ENCODE measurements at regions not wholly inside any gene's neighbourhood (a gene's known extent, or its start where the extent isn't known, plus 50 kb on each side); places are given as distances from the start of the nearest gene placed in this dataset.
"Not testable (repeated sequence)": the region's sequence is repeated elsewhere in the genome, so short reads cannot be mapped to it uniquely, and the experiment has no call there.

GRCh38 chr9:75273055-75273454 is 184.7 kb downstream of the OSTF1 start:
- POLR2A ChIA-PET; H3K9ac ChIP-seq; CTCF ChIA-PET; H3K4me2 ChIP-seq; H3K36me3 ChIP-seq (replicated peaks in 1 of 2; ENCODE audit: control insufficient read depth in 1 of 2, insufficient read depth in 2 of 2, low read length in 1 of 2); H3K27me3 ChIP-seq (ENCODE audit: insufficient read depth); H3K79me2 ChIP-seq (ENCODE audit: insufficient read depth); H3K9me3 ChIP-seq; H3K27ac ChIP-seq (ENCODE audit: low read depth in 2 of 2, low read length in 1 of 2); H2AFZ ChIP-seq (ENCODE audit: low read depth); H3K4me1 ChIP-seq (ENCODE audit: control insufficient read depth in 1 of 2, insufficient read depth in 2 of 2, low read depth in 1 of 2, low read length in 1 of 2); H3F3A ChIP-seq (replicated peaks; ENCODE audit: insufficient read depth); H3K4me3 ChIP-seq (ENCODE audit: low read depth in 2 of 2, low read length in 1 of 2); DNase-seq; H4K20me1 ChIP-seq (ENCODE audit: insufficient read depth); H3K9me2 ChIP-seq: not testable (repeated sequence)
- 33% methylated on average over 10 of the region's 10 CpGs for WGBS (ENCODE audit: low lambda C conversion rate)

GRCh38 chr9:75274781-75275180 is 186.5 kb downstream of the OSTF1 start:
- Histone ChIP-seq H3K4me3 (ENCODE audit: low read depth in 2 of 2, low read length in 1 of 2) (no peak overlapping the region), H3K27ac (ENCODE audit: low read depth in 2 of 2, low read length in 1 of 2) (no peak overlapping the region), H3K4me2 (no peak overlapping the region), H4K20me1 (ENCODE audit: insufficient read depth) (no peaks in the 10 kb centered on the region), H3K36me3 (replicated peaks in 1 of 2; ENCODE audit: control insufficient read depth in 1 of 2, insufficient read depth in 2 of 2, low read length in 1 of 2) (no peaks in the 10 kb centered on the region), H3K79me2 (ENCODE audit: insufficient read depth) (no peaks in the 10 kb centered on the region), H3K9me3 (no peaks in the 10 kb centered on the region), H3K9ac (no peak overlapping the region), H3K27me3 (ENCODE audit: insufficient read depth) (no peaks in the 10 kb centered on the region), H3K4me1 (ENCODE audit: control insufficient read depth in 1 of 2, insufficient read depth in 2 of 2, low read depth in 1 of 2, low read length in 1 of 2) (no peaks in the 10 kb centered on the region), H3F3A (replicated peaks; ENCODE audit: insufficient read depth) (no peaks in the 10 kb centered on the region), H2AFZ (ENCODE audit: low read depth) (no peak overlapping the region), H3K9me2 (no peaks in the 10 kb centered on the region)
- ChIA-PET POLR2A (no interaction called here), CTCF (no interaction called here)
- no peak for DNase-seq
- TF ChIP-seq FOXJ3 (CRISPR knock-in tag; IDR thresholded peaks at IDR 0.05) (no peak), FOXM1 (IDR thresholded peaks at IDR 0.05; ENCODE audit: low read depth) (no peak), MXI1 (IDR thresholded peaks at IDR 0.05; ENCODE audit: low read depth, low read length) (no peak), JUND (IDR thresholded peaks at IDR 0.05) (no peak), GATA2 (CRISPR knock-in tag; IDR thresholded peaks at IDR 0.05) (no peak), ELF1 (IDR thresholded peaks at IDR 0.05) (no peak), CHD2 (IDR thresholded peaks at IDR 0.05; ENCODE audit: low read length, partially characterized antibody) (no peak), EP300 (IDR thresholded peaks at IDR 0.05; ENCODE audit: borderline replicate concordance in 1 of 2, low read depth in 1 of 2, low read length in 1 of 2) (no peak), EZH2phosphoT487 (IDR thresholded peaks at IDR 0.05; ENCODE audit: borderline replicate concordance, low read depth) (no peak), RAD21 (IDR thresholded peaks at IDR 0.05; ENCODE audit: low read length) (no peak), YY1 (IDR thresholded peaks at IDR 0.05; ENCODE audit: low read depth) (no peak), TCF12 (IDR thresholded peaks at IDR 0.05) (no peak), NRF1 (IDR thresholded peaks at IDR 0.05; ENCODE audit: low read depth, low read length) (no peak), FOSL2 (IDR thresholded peaks at IDR 0.05; ENCODE audit: borderline replicate concordance, low read depth) (no peak), NFIC (IDR thresholded peaks at IDR 0.05; ENCODE audit: borderline replicate concordance) (no peak), USF1 (IDR thresholded peaks at IDR 0.05; ENCODE audit: borderline replicate concordance, low read depth) (no peak)
- TF ChIP-seq, protein P1, sequence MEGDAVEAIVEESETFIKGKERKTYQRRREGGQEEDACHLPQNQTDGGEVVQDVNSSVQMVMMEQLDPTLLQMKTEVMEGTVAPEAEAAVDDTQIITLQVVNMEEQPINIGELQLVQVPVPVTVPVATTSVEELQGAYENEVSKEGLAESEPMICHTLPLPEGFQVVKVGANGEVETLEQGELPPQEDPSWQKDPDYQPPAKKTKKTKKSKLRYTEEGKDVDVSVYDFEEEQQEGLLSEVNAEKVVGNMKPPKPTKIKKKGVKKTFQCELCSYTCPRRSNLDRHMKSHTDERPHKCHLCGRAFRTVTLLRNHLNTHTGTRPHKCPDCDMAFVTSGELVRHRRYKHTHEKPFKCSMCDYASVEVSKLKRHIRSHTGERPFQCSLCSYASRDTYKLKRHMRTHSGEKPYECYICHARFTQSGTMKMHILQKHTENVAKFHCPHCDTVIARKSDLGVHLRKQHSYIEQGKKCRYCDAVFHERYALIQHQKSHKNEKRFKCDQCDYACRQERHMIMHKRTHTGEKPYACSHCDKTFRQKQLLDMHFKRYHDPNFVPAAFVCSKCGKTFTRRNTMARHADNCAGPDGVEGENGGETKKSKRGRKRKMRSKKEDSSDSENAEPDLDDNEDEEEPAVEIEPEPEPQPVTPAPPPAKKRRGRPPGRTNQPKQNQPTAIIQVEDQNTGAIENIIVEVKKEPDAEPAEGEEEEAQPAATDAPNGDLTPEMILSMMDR (IDR thresholded peaks at IDR 0.05): no peak
- TF ChIP-seq, protein P2, sequence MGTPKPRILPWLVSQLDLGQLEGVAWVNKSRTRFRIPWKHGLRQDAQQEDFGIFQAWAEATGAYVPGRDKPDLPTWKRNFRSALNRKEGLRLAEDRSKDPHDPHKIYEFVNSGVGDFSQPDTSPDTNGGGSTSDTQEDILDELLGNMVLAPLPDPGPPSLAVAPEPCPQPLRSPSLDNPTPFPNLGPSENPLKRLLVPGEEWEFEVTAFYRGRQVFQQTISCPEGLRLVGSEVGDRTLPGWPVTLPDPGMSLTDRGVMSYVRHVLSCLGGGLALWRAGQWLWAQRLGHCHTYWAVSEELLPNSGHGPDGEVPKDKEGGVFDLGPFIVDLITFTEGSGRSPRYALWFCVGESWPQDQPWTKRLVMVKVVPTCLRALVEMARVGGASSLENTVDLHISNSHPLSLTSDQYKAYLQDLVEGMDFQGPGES (IDR thresholded peaks at IDR 0.05; ENCODE audit: low read depth, low read length): no peak
- TF ChIP-seq, protein P3, sequence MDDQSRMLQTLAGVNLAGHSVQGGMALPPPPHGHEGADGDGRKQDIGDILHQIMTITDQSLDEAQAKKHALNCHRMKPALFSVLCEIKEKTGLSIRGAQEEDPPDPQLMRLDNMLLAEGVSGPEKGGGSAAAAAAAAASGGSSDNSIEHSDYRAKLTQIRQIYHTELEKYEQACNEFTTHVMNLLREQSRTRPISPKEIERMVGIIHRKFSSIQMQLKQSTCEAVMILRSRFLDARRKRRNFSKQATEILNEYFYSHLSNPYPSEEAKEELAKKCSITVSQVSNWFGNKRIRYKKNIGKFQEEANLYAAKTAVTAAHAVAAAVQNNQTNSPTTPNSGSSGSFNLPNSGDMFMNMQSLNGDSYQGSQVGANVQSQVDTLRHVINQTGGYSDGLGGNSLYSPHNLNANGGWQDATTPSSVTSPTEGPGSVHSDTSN (IDR thresholded peaks at IDR 0.05): no peak
- TF ChIP-seq, protein P4, sequence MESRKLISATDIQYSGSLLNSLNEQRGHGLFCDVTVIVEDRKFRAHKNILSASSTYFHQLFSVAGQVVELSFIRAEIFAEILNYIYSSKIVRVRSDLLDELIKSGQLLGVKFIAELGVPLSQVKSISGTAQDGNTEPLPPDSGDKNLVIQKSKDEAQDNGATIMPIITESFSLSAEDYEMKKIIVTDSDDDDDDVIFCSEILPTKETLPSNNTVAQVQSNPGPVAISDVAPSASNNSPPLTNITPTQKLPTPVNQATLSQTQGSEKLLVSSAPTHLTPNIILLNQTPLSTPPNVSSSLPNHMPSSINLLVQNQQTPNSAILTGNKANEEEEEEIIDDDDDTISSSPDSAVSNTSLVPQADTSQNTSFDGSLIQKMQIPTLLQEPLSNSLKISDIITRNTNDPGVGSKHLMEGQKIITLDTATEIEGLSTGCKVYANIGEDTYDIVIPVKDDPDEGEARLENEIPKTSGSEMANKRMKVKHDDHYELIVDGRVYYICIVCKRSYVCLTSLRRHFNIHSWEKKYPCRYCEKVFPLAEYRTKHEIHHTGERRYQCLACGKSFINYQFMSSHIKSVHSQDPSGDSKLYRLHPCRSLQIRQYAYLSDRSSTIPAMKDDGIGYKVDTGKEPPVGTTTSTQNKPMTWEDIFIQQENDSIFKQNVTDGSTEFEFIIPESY (IDR thresholded peaks at IDR 0.05; ENCODE audit: borderline replicate concordance, low read depth): no peak
